A549 (cell line): ENCODE measurements at regions not wholly inside any gene's neighbourhood (a gene's known extent, or its start where the extent isn't known, plus 50 kb on each side); places are given as distances from the start of the nearest gene placed in this dataset.
A peak's percentile ranks its signal among the peaks of the same experiment; 100 is the strongest.

Source experiments
- ATAC-seq, 2 experiments: fragments of 200-7000 bp in 1 of 2; fragments of >200 bp in 1 of 2; cut with Nextera tagmentation in 1 of 2; cut with Tn5 transposase in 1 of 2; 3 replicates each; pipeline versions ENCODE4 v1.8.0 to v1.9.1; 2018 to 2020; ENCODE audit warnings: mild to moderate bottlenecking in 1 of 2, moderate library complexity in 1 of 2
- CTCF ChIA-PET: fragments of 300-600 bp; sonication (Branson Sonifier 250); formaldehyde crosslinking; extraction: SDS; loops from one replicate; lab custom pipeline; 2021; ENCODE audit warnings: antibody characterized with exemption, inconsistent platforms; lab: Yijun Ruan, JAX
- POLR2A ChIA-PET: fragments of 350-600 bp; formaldehyde crosslinking; extraction: SDS; loops from one replicate; lab custom pipeline; 2021; ENCODE audit warnings: antibody characterized with exemption, inconsistent platforms; lab: Yijun Ruan, JAX
- DNase-seq, 2 experiments: peaks; one replicate each; pipeline versions ENCODE4 v3.0.0 to v3.0.0-alpha.2; 2011 to 2016; ENCODE audit warnings: low read depth in 1 of 2, low spot score in 1 of 2
- FAIRE-seq: peaks from 2 replicates; lab custom pipeline; 2011; peaks lifted over from hg19 to GRCh38; lab: Jason Lieb, UNC
- H3K27ac ChIP-seq, 2 experiments: fragments of >200 bp; sonication (Bioruptor Twin); formaldehyde crosslinking; 3 replicates each; pipeline ENCODE4 v1.5.1; 2016 to 2017
- H3K4me1 ChIP-seq: fragments of >200 bp; sonication (Bioruptor Twin); formaldehyde crosslinking; 3 replicates; pipeline ENCODE4 v1.6.1; 2016
- H3K4me2 ChIP-seq: fragments of >200 bp; sonication (Bioruptor Twin); formaldehyde crosslinking; 3 replicates; pipeline ENCODE4 v1.6.1; 2016
- H3K4me3 ChIP-seq: fragments of >200 bp; sonication (Bioruptor Twin); formaldehyde crosslinking; 3 replicates; pipeline ENCODE4 v1.5.1; 2016
- H3K9me3 ChIP-seq: fragments of >200 bp; sonication (Bioruptor Twin); formaldehyde crosslinking; 3 replicates; pipeline ENCODE4 v1.6.1; 2016
- ESRRA ChIP-seq: fragments of 150-350 bp; IDR thresholded peaks from 2 replicates; pipeline ENCODE4 v1.6.1; 2014; ENCODE audit warnings: mild to moderate bottlenecking, low read length, borderline replicate concordance
- FOSB ChIP-seq: fragments of 250-450 bp; sonication (Bioruptor Pico); IDR thresholded peaks from 2 replicates; pipeline ENCODE4 v1.5.0; 2020; ENCODE audit warnings: mild to moderate bottlenecking, moderate library complexity
- HOXB13 ChIP-seq: fragments of 250-450 bp; sonication (Bioruptor Pico); IDR thresholded peaks from 2 replicates; pipeline ENCODE4 v1.5.0; 2020; ENCODE audit warnings: low read depth, mild to moderate bottlenecking, moderate library complexity
- NPAS2 ChIP-seq: fragments of 250-450 bp; sonication (Bioruptor Pico); IDR thresholded peaks from 2 replicates; pipeline ENCODE4 v1.8.0; 2022; ENCODE audit warnings: mild to moderate bottlenecking, moderate library complexity, borderline replicate concordance
- POLR2A ChIP-seq: IDR thresholded peaks from 2 replicates; pipeline ENCODE4 v1.6.1; 2012; ENCODE audit warnings: mild to moderate bottlenecking, low read length
- POLR2AphosphoS2 ChIP-seq: conservative IDR thresholded peaks from 2 replicates; pipeline ENCODE4 v1.6.1; 2012; ENCODE audit warnings: low read length, improper control_type of control experiment, inconsistent platforms
- RAD21 ChIP-seq, 2 experiments: fragments of >200 bp in 1 of 2; sonication (Bioruptor Twin) in 1 of 2; formaldehyde crosslinking in 1 of 2; IDR thresholded peaks in 1 of 2; conservative IDR thresholded peaks in 1 of 2; 2 replicates in 1 of 2; 3 replicates in 1 of 2; pipeline ENCODE4 v1.6.1; 2012 to 2018; ENCODE audit warnings: inconsistent platforms in 1 of 2
- SMC3 ChIP-seq: fragments of >200 bp; sonication (Bioruptor Twin); formaldehyde crosslinking; IDR thresholded peaks from 3 replicates; pipeline ENCODE4 v1.6.1; 2018; ENCODE audit warnings: inconsistent platforms
- TP53 ChIP-seq: fragments of 250-450 bp; sonication (Bioruptor Pico); IDR thresholded peaks from 2 replicates; pipeline ENCODE4 v1.5.0; 2021; ENCODE audit warnings: mild to moderate bottlenecking, moderate library complexity
- ZSCAN20 ChIP-seq: fragments of 250-450 bp; sonication (Bioruptor Pico); IDR thresholded peaks from 2 replicates; pipeline ENCODE4 v1.8.0; 2022; ENCODE audit warnings: mild to moderate bottlenecking, moderate library complexity
- whole genome bisulfite sequencing: methylation state at CpG from one replicate; pipeline ENCODE4 v1.1.6; 2017; ENCODE audit errors: missing lambda C conversion rate; 5-methylcytosine and 5-hydroxymethylcytosine counted together
- TF ChIP-seq, protein P1 (sequence below): fragments of 200-600 bp; sonication (generic); IDR thresholded peaks from 2 replicates; pipeline ENCODE4 v1.6.1; 2016; ENCODE audit warnings: antibody characterized with exemption, mild to moderate bottlenecking, moderate library complexity
- TF ChIP-seq, protein P2 (sequence below): fragments of >200 bp; sonication (Bioruptor Twin); formaldehyde crosslinking; IDR thresholded peaks from 3 replicates; pipeline ENCODE4 v1.5.1; 2016

DNA sequence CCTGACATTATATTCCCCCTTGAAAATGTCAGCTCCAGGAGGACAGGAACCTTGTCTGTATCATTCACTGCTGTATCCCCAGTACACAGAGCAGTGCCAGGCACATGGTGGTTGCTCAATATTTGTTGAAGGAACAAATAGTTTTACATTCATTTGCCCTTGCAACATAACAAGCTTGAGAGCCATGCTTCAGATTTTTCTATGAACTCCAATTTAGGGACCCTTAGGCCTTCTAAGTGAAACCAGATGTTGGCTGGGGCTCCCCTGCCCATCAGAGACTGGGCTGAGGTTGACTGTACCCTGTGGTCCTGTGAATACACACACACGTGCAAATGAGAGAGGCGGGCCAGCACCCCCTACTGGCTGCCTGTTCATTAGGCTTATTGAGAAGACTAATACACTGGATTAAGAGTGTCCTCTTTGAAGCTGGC is 214.9 kb upstream of the WWC1 start:
- 0% methylated on average over 2 of the region's 2 CpGs for WGBS
- ChIA-PET POLR2A (no interaction called here), CTCF (interaction anchor here (1.3 kb wide), 1 partner anchor 9 kb away, joined by 4 read pairs; no protein-coding TSS in a partner anchor)
- H3K4me3 ChIP-seq: no peak overlapping the region
- no peak for FAIRE-seq
- no peak overlapping the region for H3K4me2 ChIP-seq
- peak; percentile 63 to 86; a peak in 3 of 6 replicates for ATAC-seq
- TF ChIP-seq TP53 (no peak), ESRRA (no peak), POLR2A (no peak), NPAS2 (CRISPR knock-in tag) (no peak), FOSB (CRISPR knock-in tag) (no peak), HOXB13 (CRISPR knock-in tag) (no peak), ZSCAN20 (no peak), POLR2AphosphoS2 (no peak), RAD21 (conservative IDR thresholded peaks at IDR 0.05 in 1 of 2, IDR thresholded peaks at IDR 0.05 in 1 of 2) (peak; percentile 38 to 42; a peak in 3 of 5 replicates)
- TF ChIP-seq, protein P1, sequence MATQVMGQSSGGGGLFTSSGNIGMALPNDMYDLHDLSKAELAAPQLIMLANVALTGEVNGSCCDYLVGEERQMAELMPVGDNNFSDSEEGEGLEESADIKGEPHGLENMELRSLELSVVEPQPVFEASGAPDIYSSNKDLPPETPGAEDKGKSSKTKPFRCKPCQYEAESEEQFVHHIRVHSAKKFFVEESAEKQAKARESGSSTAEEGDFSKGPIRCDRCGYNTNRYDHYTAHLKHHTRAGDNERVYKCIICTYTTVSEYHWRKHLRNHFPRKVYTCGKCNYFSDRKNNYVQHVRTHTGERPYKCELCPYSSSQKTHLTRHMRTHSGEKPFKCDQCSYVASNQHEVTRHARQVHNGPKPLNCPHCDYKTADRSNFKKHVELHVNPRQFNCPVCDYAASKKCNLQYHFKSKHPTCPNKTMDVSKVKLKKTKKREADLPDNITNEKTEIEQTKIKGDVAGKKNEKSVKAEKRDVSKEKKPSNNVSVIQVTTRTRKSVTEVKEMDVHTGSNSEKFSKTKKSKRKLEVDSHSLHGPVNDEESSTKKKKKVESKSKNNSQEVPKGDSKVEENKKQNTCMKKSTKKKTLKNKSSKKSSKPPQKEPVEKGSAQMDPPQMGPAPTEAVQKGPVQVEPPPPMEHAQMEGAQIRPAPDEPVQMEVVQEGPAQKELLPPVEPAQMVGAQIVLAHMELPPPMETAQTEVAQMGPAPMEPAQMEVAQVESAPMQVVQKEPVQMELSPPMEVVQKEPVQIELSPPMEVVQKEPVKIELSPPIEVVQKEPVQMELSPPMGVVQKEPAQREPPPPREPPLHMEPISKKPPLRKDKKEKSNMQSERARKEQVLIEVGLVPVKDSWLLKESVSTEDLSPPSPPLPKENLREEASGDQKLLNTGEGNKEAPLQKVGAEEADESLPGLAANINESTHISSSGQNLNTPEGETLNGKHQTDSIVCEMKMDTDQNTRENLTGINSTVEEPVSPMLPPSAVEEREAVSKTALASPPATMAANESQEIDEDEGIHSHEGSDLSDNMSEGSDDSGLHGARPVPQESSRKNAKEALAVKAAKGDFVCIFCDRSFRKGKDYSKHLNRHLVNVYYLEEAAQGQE: no peak
- TF ChIP-seq, protein P2, sequence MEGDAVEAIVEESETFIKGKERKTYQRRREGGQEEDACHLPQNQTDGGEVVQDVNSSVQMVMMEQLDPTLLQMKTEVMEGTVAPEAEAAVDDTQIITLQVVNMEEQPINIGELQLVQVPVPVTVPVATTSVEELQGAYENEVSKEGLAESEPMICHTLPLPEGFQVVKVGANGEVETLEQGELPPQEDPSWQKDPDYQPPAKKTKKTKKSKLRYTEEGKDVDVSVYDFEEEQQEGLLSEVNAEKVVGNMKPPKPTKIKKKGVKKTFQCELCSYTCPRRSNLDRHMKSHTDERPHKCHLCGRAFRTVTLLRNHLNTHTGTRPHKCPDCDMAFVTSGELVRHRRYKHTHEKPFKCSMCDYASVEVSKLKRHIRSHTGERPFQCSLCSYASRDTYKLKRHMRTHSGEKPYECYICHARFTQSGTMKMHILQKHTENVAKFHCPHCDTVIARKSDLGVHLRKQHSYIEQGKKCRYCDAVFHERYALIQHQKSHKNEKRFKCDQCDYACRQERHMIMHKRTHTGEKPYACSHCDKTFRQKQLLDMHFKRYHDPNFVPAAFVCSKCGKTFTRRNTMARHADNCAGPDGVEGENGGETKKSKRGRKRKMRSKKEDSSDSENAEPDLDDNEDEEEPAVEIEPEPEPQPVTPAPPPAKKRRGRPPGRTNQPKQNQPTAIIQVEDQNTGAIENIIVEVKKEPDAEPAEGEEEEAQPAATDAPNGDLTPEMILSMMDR: peak; percentile 40
- H3K4me1 ChIP-seq: no peaks in the 10 kb centered on the region
- H3K27ac ChIP-seq: no peak overlapping the region
- peak in 1 of 2 experiments; percentile 36 for DNase-seq
- no peaks in the 10 kb centered on the region for H3K9me3 ChIP-seq

GRCh38 chr5:168085261-168086031 is 206.0 kb upstream of the WWC1 start:
- no peak for DNase-seq
- FAIRE-seq: no peak
- H3K4me1 ChIP-seq: peaks cover 15% of the 10 kb centered on the region
- ATAC-seq: peak; percentile 30 to 35; a peak in 4 of 6 replicates
- H3K4me3 ChIP-seq: no peak overlapping the region
- WGBS: 70% methylated on average over 9 of the region's 9 CpGs
- H3K27ac ChIP-seq: peak overlapping the region in 1 of 2 experiments; percentile 40; a peak in 2 of 6 replicates
- H3K4me2 ChIP-seq: peak overlapping the region; percentile 57
- ChIA-PET CTCF (interaction anchor here (0.6 to 3.1 kb wide), 7 partner anchors 12 to 135 kb away, joined by 3 to 11 read pairs (median 4); no protein-coding TSS in a partner anchor), POLR2A (no interaction called here)
- TF ChIP-seq SMC3: no peak
- TF ChIP-seq, protein P2: no peak
- H3K9me3 ChIP-seq: no peaks in the 10 kb centered on the region
